Activated B cell treated with CpG ODN at 0.5 μM for 24 hours (primary cell): ENCODE measurements at regions not wholly inside any gene's neighbourhood (a gene's known extent, or its start where the extent isn't known, plus 50 kb on each side); places are given as distances from the start of the nearest gene placed in this dataset.

Experiments used
- ATAC-seq: fragments of 200-7000 bp; cut with Tn5 transposase; one replicate; pipeline ENCODE4 v1.10.0; 2021; ENCODE audit warnings: low read depth, mild to moderate bottlenecking, moderate library complexity
- CTCF ChIA-PET: fragments of 350-600 bp; sonication (Branson Sonifier 250); formaldehyde crosslinking; loops from one replicate; lab custom pipeline; 2021; ENCODE audit warnings: antibody characterized with exemption; lab: Charles Lee
- POLR2A ChIA-PET: fragments of 350-600 bp; sonication (Branson Sonifier 250); formaldehyde crosslinking; loops from one replicate; lab custom pipeline; 2021; ENCODE audit warnings: antibody characterized with exemption; lab: Charles Lee
- DNase-seq: peaks from one replicate; pipeline ENCODE4 v3.0.0; 2022
- H3K27ac Mint-ChIP-seq: one replicate; pipeline ENCODE4 v1.8.0; 2020; ENCODE audit warnings: mixed read lengths
- H3K27me3 Mint-ChIP-seq: one replicate; pipeline ENCODE4 v1.8.0; 2021; ENCODE audit warnings: mixed read lengths
- H3K36me3 Mint-ChIP-seq: one replicate; pipeline ENCODE4 v1.8.0; 2021; ENCODE audit warnings: low read depth, mixed read lengths
- H3K4me1 Mint-ChIP-seq: one replicate; pipeline ENCODE4 v1.8.0; 2021; ENCODE audit warnings: mixed read lengths
- H3K4me3 Mint-ChIP-seq: one replicate; pipeline ENCODE4 v1.8.0; 2020; ENCODE audit warnings: mild to moderate bottlenecking, mixed read lengths
- H3K9me3 Mint-ChIP-seq: one replicate; pipeline ENCODE4 v1.8.0; 2020; ENCODE audit warnings: mixed read lengths
- intact Hi-C: fragments of 100-400 bp; cut with micrococcal nuclease; formaldehyde crosslinking; loops from one replicate; pipeline ENCODE4 v1.15.1; 2024
- TF ChIP-seq, protein P1 (sequence below): fragments of 200-600 bp; IDR thresholded peaks from one replicate; pipeline ENCODE4 v1.8.0; 2022; ENCODE audit warnings: antibody characterized with exemption, mild to moderate bottlenecking

DNA sequence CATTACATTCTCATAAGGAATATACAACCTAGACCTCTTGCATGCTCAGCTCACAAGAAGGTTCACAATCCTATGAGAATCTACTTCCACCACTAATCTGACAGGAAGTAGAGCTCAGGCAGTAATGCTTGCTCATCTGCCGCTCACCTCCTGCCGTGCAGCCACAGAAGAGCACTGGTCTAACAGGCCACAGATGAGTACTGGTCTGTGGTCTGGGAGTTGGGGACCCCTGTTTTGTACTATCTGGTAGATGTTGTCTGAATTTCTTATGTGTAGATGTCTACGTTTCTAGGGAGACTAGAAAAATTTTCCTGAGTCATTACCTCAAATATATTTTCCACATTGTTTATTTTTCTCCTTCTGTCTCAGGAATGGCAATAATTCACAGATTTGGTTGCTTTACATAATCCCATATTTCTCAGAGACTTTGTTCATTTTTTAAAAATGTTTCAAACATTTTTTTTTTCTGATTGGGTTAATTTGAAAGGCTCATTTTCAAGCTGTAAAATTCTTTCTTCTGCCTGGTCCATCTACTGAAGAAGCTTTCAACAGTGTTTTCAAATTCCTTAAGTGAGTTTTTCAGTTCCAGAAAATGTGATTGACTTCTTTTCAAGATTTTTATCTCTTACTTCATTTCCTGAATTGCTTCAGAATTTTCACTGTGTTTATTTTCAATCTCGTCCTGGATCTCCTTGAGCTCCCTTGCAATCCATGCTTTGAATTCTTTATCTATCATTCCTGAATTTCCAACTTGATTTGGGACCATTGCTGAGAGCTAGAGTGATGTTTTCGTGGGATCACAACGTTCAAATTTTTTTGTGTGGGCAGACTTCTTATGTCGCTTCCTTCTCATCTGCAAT is 1322.2 kb downstream of the PCDH9 start:
- ChIA-PET POLR2A (no interaction called here), CTCF (no interaction called here)
- peaks cover 12% of the 10 kb centered on the region for H3K9me3 Mint-ChIP-seq
- no peaks in the 10 kb centered on the region for H3K4me1 Mint-ChIP-seq
- intact Hi-C loops = no loop called here
- TF ChIP-seq, protein P1, sequence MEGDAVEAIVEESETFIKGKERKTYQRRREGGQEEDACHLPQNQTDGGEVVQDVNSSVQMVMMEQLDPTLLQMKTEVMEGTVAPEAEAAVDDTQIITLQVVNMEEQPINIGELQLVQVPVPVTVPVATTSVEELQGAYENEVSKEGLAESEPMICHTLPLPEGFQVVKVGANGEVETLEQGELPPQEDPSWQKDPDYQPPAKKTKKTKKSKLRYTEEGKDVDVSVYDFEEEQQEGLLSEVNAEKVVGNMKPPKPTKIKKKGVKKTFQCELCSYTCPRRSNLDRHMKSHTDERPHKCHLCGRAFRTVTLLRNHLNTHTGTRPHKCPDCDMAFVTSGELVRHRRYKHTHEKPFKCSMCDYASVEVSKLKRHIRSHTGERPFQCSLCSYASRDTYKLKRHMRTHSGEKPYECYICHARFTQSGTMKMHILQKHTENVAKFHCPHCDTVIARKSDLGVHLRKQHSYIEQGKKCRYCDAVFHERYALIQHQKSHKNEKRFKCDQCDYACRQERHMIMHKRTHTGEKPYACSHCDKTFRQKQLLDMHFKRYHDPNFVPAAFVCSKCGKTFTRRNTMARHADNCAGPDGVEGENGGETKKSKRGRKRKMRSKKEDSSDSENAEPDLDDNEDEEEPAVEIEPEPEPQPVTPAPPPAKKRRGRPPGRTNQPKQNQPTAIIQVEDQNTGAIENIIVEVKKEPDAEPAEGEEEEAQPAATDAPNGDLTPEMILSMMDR = no peak
- no peaks in the 10 kb centered on the region for H3K27me3 Mint-ChIP-seq
- no peak for DNase-seq
- no peaks in the 10 kb centered on the region for H3K36me3 Mint-ChIP-seq
- H3K27ac Mint-ChIP-seq = no peak overlapping the region
- H3K4me3 Mint-ChIP-seq = no peak overlapping the region
- ATAC-seq = no peak

GRCh38 chr13:65901723-65902122 is 1328.4 kb downstream of the PCDH9 start:
- no peak overlapping the region for H3K4me3 Mint-ChIP-seq
- intact Hi-C loops = no loop called here
- DNase-seq (no peak), ATAC-seq (no peak)
- TF ChIP-seq, protein P1 = no peak
- ChIA-PET POLR2A (no interaction called here), CTCF (no interaction called here)
- no peaks in the 10 kb centered on the region for H3K27me3 Mint-ChIP-seq
- H3K4me1 Mint-ChIP-seq = no peaks in the 10 kb centered on the region
- H3K27ac Mint-ChIP-seq = no peak overlapping the region
- H3K36me3 Mint-ChIP-seq = no peaks in the 10 kb centered on the region
- H3K9me3 Mint-ChIP-seq = peaks cover 16% of the 10 kb centered on the region

GRCh38 chr13:65894049-65894448 is 1336.1 kb downstream of the PCDH9 start:
- Mint-ChIP-seq H3K4me3 (no peak overlapping the region), H3K27ac (no peak overlapping the region), H3K36me3 (no peaks in the 10 kb centered on the region), H3K27me3 (no peaks in the 10 kb centered on the region), H3K4me1 (no peaks in the 10 kb centered on the region), H3K9me3 (no peaks in the 10 kb centered on the region)
- intact Hi-C loops = no loop called here
- TF ChIP-seq, protein P1 = no peak
- ATAC-seq (no peak), DNase-seq (no peak)
- ChIA-PET POLR2A (no interaction called here), CTCF (no interaction called here)

GRCh38 chr13:65892859-65893258 is 1337.3 kb downstream of the PCDH9 start:
- Mint-ChIP-seq H3K4me3 (no peak overlapping the region), H3K9me3 (no peaks in the 10 kb centered on the region), H3K36me3 (no peaks in the 10 kb centered on the region), H3K27ac (no peak overlapping the region), H3K4me1 (no peaks in the 10 kb centered on the region), H3K27me3 (no peaks in the 10 kb centered on the region)
- TF ChIP-seq, protein P1 = no peak
- ATAC-seq (no peak), DNase-seq (no peak)
- POLR2A ChIA-PET = no interaction called here
- intact Hi-C loops = no loop called here
- CTCF ChIA-PET = no interaction called here

DNA sequence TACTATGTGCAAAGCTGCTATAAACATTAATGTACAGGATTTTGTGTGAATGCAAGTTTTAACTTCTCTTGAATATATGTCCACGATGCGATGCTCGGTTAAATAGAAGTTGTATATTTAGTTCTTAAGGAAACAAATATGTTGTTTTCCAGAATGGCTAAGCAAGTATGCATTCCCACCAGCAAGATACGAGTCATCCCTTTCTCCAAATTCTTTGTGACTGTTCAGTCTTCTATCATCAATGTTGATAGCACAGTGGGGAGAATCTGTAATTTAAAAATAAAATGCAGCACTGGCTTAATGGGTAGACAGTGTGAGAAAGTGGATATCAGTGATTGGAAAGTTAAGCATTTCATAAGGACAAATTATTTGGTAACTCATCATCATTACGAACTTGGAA is 1340.8 kb downstream of the PCDH9 start:
- ATAC-seq (no peak), DNase-seq (no peak)
- H3K36me3 Mint-ChIP-seq = no peaks in the 10 kb centered on the region
- TF ChIP-seq, protein P1 = no peak
- H3K27me3 Mint-ChIP-seq = no peaks in the 10 kb centered on the region
- POLR2A ChIA-PET = no interaction called here
- H3K4me1 Mint-ChIP-seq = no peaks in the 10 kb centered on the region
- no peak overlapping the region for H3K27ac Mint-ChIP-seq
- H3K9me3 Mint-ChIP-seq = no peaks in the 10 kb centered on the region
- H3K4me3 Mint-ChIP-seq = no peak overlapping the region
- intact Hi-C loops = no loop called here
- CTCF ChIA-PET = no interaction called here
